Activated T-cell treated with anti-CD3 and anti-CD28 coated beads for 4 hours (primary cell): ENCODE measurements at regions not wholly inside any gene's neighbourhood (a gene's known extent, or its start where the extent isn't known, plus 50 kb on each side); places are given as distances from the start of the nearest gene placed in this dataset.

Source experiments
- DNase-seq: peaks from one replicate; pipeline ENCODE4 v3.0.0-alpha.2; 2020

GRCh38 chr19:29324291-29324680 lies 111.3 kb upstream of the UQCRFS1 start:
- DNase-seq: no peak

DNA sequence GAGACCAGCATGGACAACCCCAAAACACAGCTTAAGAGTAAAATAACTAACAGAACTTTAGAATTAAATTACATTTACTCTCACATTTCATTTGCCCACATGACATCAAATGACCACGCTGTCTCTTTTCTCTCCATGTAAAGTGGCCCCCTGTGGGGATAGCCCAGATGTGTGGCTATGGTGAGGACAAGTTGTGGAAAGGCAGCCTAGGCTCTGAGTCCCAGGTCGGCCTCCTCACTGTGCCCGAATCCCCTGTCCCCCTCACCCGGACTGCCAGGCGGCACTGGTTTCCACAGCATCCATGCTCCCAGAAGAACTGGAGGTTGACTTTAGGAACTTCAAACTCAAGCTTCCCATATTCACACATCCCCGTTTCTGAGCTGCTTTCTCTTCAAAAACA lies 111.8 kb upstream of the UQCRFS1 start:
- DNase-seq: no peak

DNA sequence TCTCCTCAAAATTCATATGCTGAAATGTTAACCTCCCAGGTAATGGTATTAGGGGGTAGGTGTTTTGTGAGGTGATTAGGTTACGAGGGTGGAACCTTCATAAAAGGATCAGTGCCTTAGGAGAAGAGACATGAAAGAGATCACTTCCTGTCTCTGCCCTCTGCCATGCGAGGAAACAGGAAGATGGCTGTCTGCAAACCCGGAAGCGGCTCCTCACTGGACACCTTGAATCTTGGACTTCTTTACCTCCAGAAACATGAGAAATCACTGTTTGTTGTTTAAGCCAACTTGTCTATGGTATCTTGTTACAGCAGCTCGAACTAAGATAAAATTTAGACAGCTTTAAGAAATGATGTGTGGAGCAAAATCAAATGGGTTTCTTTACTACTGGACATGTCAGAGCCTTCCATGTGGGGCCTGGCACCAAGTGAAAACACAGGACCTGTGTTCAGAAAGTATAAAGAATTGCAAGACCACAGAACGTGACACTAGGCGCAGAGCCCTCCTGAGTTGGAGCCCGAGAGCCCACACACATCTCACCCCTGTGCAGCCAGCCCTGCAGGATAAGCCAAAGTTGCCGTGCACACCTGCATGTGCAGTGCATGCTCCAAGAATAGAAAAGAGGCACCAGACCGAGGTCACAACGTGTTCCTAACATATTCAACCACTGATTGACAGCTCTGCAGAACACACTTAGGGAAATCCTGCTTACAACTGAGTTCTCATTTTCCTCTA lies 112.5 kb upstream of the UQCRFS1 start:
- DNase-seq: no peak

- no peak for DNase-seq
Observed at GRCh38 chr19:29326351-29326750, 113.4 kb upstream of the UQCRFS1 start.

DNA sequence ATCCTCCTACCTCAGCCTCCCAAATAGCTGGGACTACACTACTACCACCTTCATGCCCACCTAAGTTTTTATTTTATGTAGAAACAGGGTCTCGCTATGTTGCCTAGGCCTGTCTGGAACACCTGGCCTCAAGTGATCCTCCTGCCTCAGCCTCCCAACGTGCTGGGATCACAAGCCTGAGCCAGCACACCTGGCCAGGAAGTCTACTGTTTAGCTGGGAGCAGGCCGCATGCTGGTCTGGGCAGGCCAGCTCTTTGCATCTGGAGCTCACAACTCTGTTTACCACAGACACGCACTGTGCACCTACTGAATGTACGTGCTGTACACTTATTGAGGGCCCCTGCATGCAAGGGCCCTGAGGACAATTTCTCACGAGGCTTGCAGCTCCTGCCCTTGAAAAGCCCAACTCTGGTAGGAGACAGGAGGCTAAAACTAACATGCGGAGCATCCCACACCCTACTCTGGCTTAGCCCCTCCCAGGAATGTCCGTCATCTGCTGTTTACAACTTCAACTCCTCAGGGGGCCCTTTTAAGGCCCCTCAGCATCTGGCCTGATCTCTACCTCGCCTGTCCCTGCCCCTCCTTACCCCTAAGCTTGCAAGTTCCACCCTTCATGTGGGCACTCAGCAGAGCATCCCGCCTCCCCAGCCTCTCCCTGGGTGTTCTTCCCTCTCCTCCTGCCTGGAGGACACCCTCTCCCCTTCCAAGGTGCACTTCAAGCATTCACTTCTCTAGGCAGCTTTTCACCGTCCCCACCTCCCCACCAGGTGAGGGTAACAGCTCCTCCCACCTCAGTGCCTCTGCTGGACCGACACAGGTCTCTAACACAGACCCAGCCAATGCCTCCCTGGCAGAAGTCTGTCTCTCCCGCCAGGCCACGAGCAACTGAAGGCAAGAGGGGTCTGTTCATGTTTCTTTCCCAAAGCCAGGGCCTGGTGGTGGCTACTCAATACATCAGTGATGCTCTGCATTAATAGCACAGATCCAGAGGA lies 114.2 kb upstream of the UQCRFS1 start:
- DNase-seq: no peak

DNA sequence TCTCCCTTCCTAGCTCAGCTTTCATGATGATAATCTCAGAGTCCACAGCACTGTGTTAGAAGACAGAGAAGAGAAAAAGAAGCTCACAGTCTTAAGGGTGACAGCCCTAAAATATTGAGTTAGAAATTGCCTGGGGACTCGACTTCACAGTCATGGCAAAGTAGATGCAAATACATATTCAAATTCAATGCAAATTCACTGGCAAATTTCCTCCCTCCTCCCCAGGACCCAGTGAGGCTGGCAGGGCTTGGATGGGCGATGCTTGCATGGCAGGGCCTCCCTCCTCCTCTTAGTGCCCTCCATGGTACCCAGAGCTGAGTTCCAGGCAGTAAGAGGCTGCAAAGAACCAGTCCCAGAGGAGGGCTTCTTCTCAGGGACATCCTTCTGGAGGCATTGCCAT lies 115.6 kb upstream of the UQCRFS1 start:
- no peak for DNase-seq

- DNase-seq: no peak
Observed at GRCh38 chr19:29329460-29330134, 116.6 kb upstream of the UQCRFS1 start.

- no peak for DNase-seq
Observed at GRCh38 chr19:29336425-29336824, 123.5 kb upstream of the UQCRFS1 start.

DNA sequence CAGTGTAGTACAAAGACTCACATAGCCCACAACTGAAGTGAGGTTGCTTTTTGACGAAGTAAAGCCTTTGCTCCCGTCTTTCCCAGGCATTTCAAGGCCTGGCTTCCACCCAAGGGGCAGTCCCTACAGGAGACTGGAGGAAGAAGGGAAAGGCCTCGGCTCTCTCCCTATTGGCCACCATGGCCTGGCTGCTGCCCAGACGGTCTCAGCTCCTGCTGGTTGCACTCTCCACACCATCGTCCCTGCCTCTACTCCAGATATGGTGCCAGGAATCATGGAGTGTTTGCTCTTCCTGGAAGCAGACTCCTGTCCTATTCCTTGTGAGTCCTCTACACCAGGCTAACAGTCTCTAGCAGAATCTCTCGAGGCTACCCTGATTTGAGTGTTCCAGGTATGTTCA lies 124.1 kb upstream of the UQCRFS1 start:
- no peak for DNase-seq

DNA sequence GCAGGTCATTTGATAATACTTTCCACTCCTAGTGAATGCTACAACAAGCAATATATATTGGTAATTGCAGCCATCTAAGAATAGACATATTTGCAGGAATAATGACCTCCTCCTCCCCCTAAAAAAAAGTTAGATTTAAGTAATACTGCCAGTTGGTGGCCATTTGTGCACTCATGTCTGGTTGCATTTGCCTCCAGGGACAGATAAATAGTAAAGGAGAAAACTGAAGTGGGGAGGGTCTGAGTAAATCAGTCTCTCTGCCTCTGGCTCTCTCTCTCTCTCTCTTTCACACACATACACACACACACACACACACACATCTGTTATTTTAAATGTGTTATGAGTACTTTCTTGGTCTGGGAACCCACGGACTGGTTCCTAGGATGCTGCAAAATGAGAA lies 125.5 kb upstream of the UQCRFS1 start:
- DNase-seq: no peak

GRCh38 chr19:29342721-29343120 lies 129.8 kb upstream of the UQCRFS1 start:
- no peak for DNase-seq

- no peak for DNase-seq
Observed at GRCh38 chr19:29364224-29364726, 151.3 kb upstream of the UQCRFS1 start.

DNA sequence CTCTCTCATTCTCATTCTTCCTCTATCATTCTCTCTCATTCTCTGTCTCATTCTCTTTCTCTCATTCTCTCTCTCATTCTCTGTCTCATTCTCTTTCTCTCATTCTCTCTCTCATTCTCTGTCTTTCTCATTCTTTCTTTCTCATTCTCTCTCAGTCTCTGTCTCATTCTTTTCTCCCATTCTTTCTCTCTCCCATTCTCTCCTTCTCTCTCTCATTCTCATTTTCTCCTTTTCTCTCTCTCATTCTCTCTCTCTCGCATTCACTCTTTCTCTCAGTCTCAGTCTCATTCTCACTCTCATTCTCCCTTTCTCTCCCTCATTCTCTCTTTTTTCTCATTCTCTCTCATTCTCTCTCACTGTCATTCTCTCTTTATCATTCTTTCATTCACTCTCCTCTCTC lies 152.0 kb upstream of the UQCRFS1 start:
- no peak for DNase-seq

GRCh38 chr19:29365836-29366417 lies 153.0 kb upstream of the UQCRFS1 start:
- DNase-seq: no peak

DNA sequence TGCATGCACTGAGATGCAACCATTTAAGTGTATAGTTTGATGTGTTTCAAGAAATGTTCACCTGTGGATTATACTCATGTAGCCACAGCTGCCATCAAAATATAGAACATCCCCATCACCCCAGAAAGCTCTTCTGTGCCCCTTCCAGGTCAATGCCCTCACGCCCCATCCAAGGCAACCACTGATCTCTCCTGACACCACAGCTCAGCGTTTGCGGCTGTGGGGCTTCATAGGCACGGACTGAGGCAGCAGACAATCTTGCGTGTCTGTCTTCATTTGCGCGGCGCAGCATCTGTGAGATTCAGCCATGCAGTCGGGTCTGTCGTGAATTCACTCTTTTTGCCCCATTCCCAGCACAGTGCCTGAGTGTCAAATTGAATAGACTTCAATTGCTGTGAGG lies 153.8 kb upstream of the UQCRFS1 start:
- no peak for DNase-seq

DNA sequence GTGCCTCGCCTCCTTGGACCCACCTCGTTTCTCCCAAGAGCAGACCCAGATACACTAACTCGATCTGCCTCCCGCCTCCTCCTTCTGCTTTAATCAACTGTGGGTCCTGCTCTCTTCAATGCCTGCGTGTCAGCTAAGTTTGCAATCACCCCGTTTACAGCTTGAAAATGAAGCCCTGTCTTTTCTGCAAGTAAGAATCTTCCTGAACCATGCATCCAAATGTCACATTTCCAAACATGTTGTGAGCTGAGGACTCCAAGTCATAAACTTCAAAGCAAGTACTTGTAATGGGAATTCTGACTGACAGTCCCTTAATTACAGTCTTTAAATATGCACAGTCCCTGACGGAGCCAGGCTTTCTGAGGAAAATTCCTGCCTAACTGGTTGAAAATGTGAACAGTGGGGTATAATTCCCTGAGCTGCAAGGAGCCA lies 154.9 kb upstream of the UQCRFS1 start:
- DNase-seq: no peak

DNA sequence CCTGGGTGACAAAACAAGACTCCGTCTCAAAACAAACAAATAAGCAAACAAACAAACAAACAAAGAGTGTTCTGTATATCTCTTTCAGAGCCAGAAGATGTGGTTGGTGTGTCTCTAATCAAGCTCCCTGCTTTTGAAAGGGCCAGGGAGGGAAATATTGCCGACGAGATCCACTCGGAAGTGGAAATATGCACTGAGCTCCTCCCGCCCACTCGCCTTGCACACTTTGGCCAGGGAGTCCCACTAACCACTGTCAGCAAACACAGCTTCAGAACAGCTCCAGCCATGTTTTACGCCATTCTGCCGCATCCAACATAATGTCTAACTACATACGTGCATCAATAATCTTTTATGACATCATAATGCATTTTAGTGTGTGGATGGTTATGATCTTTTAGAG lies 155.5 kb upstream of the VSTM2B start:
- DNase-seq: no peak

- DNase-seq: no peak
Observed at GRCh38 chr19:29371251-29372090, 154.3 kb upstream of the VSTM2B start.

DNA sequence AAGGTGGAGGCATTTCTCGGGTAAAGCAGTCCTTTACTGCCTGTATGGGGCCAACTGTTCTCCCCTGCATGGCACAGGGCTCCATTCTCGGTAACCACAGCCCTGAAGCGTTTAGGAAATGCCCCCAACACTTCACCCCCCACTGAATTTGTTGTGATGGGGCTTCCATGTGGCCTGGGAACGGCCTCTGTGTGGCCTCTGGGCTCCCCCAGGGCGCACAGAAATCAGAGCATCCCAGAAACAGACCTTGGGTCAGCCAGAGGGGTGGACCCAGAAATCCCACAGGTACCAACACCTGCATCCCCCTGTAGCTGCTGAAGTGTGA lies 153.7 kb upstream of the VSTM2B start:
- DNase-seq: no peak

DNA sequence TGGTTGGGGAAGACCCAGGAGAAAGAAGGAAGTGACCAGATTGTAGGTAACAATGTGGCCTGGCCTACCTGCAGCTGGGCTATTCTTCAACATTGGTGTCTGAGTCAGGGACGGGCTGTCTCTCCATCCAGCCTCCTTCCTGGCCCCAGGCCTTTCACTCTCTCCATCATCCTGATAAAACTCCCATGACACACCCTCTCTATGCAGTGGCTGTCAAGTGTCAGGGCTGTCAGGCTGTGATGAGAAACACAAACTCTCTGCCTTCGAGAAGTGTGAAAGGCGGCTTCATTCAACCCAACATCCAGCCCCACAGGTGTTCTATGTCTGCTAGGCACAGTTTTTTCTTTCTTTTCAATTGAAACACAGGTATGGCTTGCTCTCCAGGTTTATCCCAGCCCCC lies 153.3 kb upstream of the VSTM2B start:
- DNase-seq: no peak

- DNase-seq: no peak
Observed at GRCh38 chr19:29372921-29373797, 152.6 kb upstream of the VSTM2B start.
